ENCODE measurements at regions not wholly inside any gene's neighbourhood (a gene's known extent, or its start where the extent isn't known, plus 50 kb on each side); places are given as distances from the start of the nearest gene placed in this dataset.

- Histone ChIP-seq H3K27me3 (ENCODE audit: low read depth) (no peaks in the 10 kb centered on the region), H3K4me1 (no peaks in the 10 kb centered on the region), H3K9me3 (no peaks in the 10 kb centered on the region), H3K4me3 (no peak overlapping the region), H3K36me3 (replicated peaks) (no peaks in the 10 kb centered on the region)
- DNase-seq (ENCODE audit: low spot score in 2 of 2): no peak
- in situ Hi-C loops (cut with MboI; ENCODE audit: low sequenced_read_pairs): no loop called here
Observed at GRCh38 chr2:46826569-46827245, 88.9 kb downstream of the MCFD2 start.

- Histone ChIP-seq H3K27me3 (ENCODE audit: low read depth) (no peaks in the 10 kb centered on the region), H3K4me3 (no peak overlapping the region), H3K4me1 (no peaks in the 10 kb centered on the region), H3K36me3 (replicated peaks) (no peaks in the 10 kb centered on the region), H3K9me3 (no peaks in the 10 kb centered on the region)
- DNase-seq (ENCODE audit: low spot score in 2 of 2): no peak
- in situ Hi-C loops (cut with MboI; ENCODE audit: low sequenced_read_pairs): no loop called here
Observed at GRCh38 chr2:46825939-46826568, 89.6 kb downstream of the MCFD2 start.

GRCh38 chr2:46825231-46825938 lies 90.2 kb downstream of the MCFD2 start:
- in situ Hi-C loops (cut with MboI; ENCODE audit: low sequenced_read_pairs): no loop called here
- H3K9me3 ChIP-seq: no peaks in the 10 kb centered on the region
- H3K4me3 ChIP-seq: no peak overlapping the region

GRCh38 chr2:46824611-46825010 lies 91.0 kb downstream of the MCFD2 start:
- no peak for DNase-seq (ENCODE audit: low spot score in 2 of 2)
- Histone ChIP-seq H3K4me3 (no peak overlapping the region), H3K9me3 (no peaks in the 10 kb centered on the region), H3K27me3 (ENCODE audit: low read depth) (no peaks in the 10 kb centered on the region), H3K36me3 (replicated peaks) (no peaks in the 10 kb centered on the region), H3K4me1 (no peaks in the 10 kb centered on the region)
- in situ Hi-C loops (cut with MboI; ENCODE audit: low sequenced_read_pairs): no loop called here

More at GRCh38 chr2:46825231-46825938, 90.2 kb downstream of the MCFD2 start:
- Histone ChIP-seq H3K27me3 (ENCODE audit: low read depth) (no peaks in the 10 kb centered on the region), H3K36me3 (replicated peaks) (no peaks in the 10 kb centered on the region), H3K4me1 (no peaks in the 10 kb centered on the region)
- no peak for DNase-seq (ENCODE audit: low spot score in 2 of 2)

GRCh38 chr2:46821600-46821999 lies 94.0 kb downstream of the MCFD2 start:
- Histone ChIP-seq H3K36me3 (replicated peaks) (no peaks in the 10 kb centered on the region), H3K4me3 (no peak overlapping the region), H3K27me3 (ENCODE audit: low read depth) (no peaks in the 10 kb centered on the region), H3K9me3 (no peaks in the 10 kb centered on the region), H3K4me1 (no peaks in the 10 kb centered on the region)
- in situ Hi-C loops (cut with MboI; ENCODE audit: low sequenced_read_pairs): no loop called here
- no peak for DNase-seq (ENCODE audit: low spot score in 2 of 2)

- H3K9me3 ChIP-seq: no peaks in the 10 kb centered on the region
- DNase-seq (ENCODE audit: low spot score in 2 of 2): no peak
- in situ Hi-C loops (cut with MboI; ENCODE audit: low sequenced_read_pairs): no loop called here
- no peaks in the 10 kb centered on the region for H3K36me3 ChIP-seq (replicated peaks)
- H3K4me1 ChIP-seq: no peaks in the 10 kb centered on the region
- no peaks in the 10 kb centered on the region for H3K27me3 ChIP-seq (ENCODE audit: low read depth)
- H3K4me3 ChIP-seq: no peak overlapping the region
Observed at GRCh38 chr2:46818819-46819218, 96.8 kb downstream of the MCFD2 start.

- no peak for DNase-seq (ENCODE audit: low spot score in 2 of 2)
- in situ Hi-C loops (cut with MboI; ENCODE audit: low sequenced_read_pairs): no loop called here
- no peak overlapping the region for H3K4me3 ChIP-seq
- no peaks in the 10 kb centered on the region for H3K4me1 ChIP-seq
- no peaks in the 10 kb centered on the region for H3K9me3 ChIP-seq
- H3K36me3 ChIP-seq (replicated peaks): no peaks in the 10 kb centered on the region
- no peaks in the 10 kb centered on the region for H3K27me3 ChIP-seq (ENCODE audit: low read depth)
Observed at GRCh38 chr2:46818141-46818621, 97.4 kb downstream of the MCFD2 start.

GRCh38 chr2:46816846-46817726 lies 98.5 kb downstream of the MCFD2 start:
- Histone ChIP-seq H3K9me3 (no peaks in the 10 kb centered on the region), H3K4me1 (no peaks in the 10 kb centered on the region), H3K36me3 (replicated peaks) (no peaks in the 10 kb centered on the region), H3K4me3 (no peak overlapping the region), H3K27me3 (ENCODE audit: low read depth) (no peaks in the 10 kb centered on the region)
- no peak for DNase-seq (ENCODE audit: low spot score in 2 of 2)
- in situ Hi-C loops (cut with MboI; ENCODE audit: low sequenced_read_pairs): no loop called here

- H3K4me3 ChIP-seq: no peak overlapping the region
- H3K27me3 ChIP-seq (ENCODE audit: low read depth): peaks cover 2% of the 10 kb centered on the region; the same call in 1 of the 2 replicates
- no peak for DNase-seq (ENCODE audit: low spot score in 2 of 2)
- H3K4me1 ChIP-seq: no peaks in the 10 kb centered on the region
- in situ Hi-C loops (cut with MboI; ENCODE audit: low sequenced_read_pairs): no loop called here
- no peaks in the 10 kb centered on the region for H3K36me3 ChIP-seq (replicated peaks)
- H3K9me3 ChIP-seq: no peaks in the 10 kb centered on the region
Observed at GRCh38 chr2:46816151-46816845, 99.3 kb downstream of the MCFD2 start.

GRCh38 chr2:46815121-46815802 lies 100.3 kb downstream of the MCFD2 start:
- H3K4me3 ChIP-seq: no peak overlapping the region
- H3K9me3 ChIP-seq: no peaks in the 10 kb centered on the region
- in situ Hi-C loops (cut with MboI; ENCODE audit: low sequenced_read_pairs): no loop called here
- H3K27me3 ChIP-seq (ENCODE audit: low read depth): peaks cover 4% of the 10 kb centered on the region; the same call in 1 of the 2 replicates
- no peaks in the 10 kb centered on the region for H3K36me3 ChIP-seq (replicated peaks)
- H3K4me1 ChIP-seq: no peaks in the 10 kb centered on the region
- DNase-seq (ENCODE audit: low spot score in 2 of 2): no peak

- in situ Hi-C loops (cut with MboI; ENCODE audit: low sequenced_read_pairs): no loop called here
- Histone ChIP-seq H3K36me3 (replicated peaks) (no peaks in the 10 kb centered on the region), H3K4me3 (no peak overlapping the region), H3K9me3 (no peaks in the 10 kb centered on the region), H3K27me3 (ENCODE audit: low read depth) (peaks cover 6% of the 10 kb centered on the region; the same call in 1 of the 2 replicates), H3K4me1 (no peaks in the 10 kb centered on the region)
- no peak for DNase-seq (ENCODE audit: low spot score in 2 of 2)
Observed at GRCh38 chr2:46814160-46814961, 101.2 kb downstream of the MCFD2 start.

GRCh38 chr2:46813680-46814079 lies 101.9 kb downstream of the MCFD2 start:
- no peak for DNase-seq (ENCODE audit: low spot score in 2 of 2)
- no peaks in the 10 kb centered on the region for H3K36me3 ChIP-seq (replicated peaks)
- no peak overlapping the region for H3K4me3 ChIP-seq
- in situ Hi-C loops (cut with MboI; ENCODE audit: low sequenced_read_pairs): no loop called here
- H3K4me1 ChIP-seq: no peaks in the 10 kb centered on the region
- H3K27me3 ChIP-seq (ENCODE audit: low read depth): peaks cover 9% of the 10 kb centered on the region; the same call in 1 of the 2 replicates
- no peaks in the 10 kb centered on the region for H3K9me3 ChIP-seq

Measured in HAP-1 (cell line).